GM23338 (cell line): ENCODE measurements at regions not wholly inside any gene's neighbourhood (a gene's known extent, or its start where the extent isn't known, plus 50 kb on each side); places are given as distances from the start of the nearest gene placed in this dataset.

Experiments used
- ATAC-seq: fragments of 200-7000 bp; cut with Tn5 transposase; 3 replicates; pipeline ENCODE4 v1.9.1; 2020
- DNase-seq: peaks from one replicate; pipeline ENCODE4 v3.0.0-alpha.2; 2015; ENCODE audit warnings: low spot score
- H2AFZ ChIP-seq: fragments of 200-600 bp; sonication (generic); 2 replicates; pipeline ENCODE4 v1.8.0; 2016; ENCODE audit warnings: antibody characterized with exemption, mild to moderate bottlenecking, moderate library complexity
- H3F3A ChIP-seq: fragments of 200-600 bp; sonication (generic); replicated peaks from 2 replicates; pipeline ENCODE4 v1.8.0; 2017; ENCODE audit warnings: antibody characterized with exemption, mixed run types, low read depth
- H3K27ac ChIP-seq: fragments of 200-600 bp; sonication (generic); 2 replicates; pipeline ENCODE4 v1.6.1; 2016; ENCODE audit warnings: low read depth
- H3K27me3 ChIP-seq: fragments of 200-600 bp; sonication (generic); 2 replicates; pipeline ENCODE4 v1.8.0; 2016; ENCODE audit warnings: mild to moderate bottlenecking, mixed run types, moderate library complexity; ENCODE audit not compliant: insufficient read depth
- H3K36me3 ChIP-seq: fragments of 200-600 bp; sonication (generic); 2 replicates; pipeline ENCODE4 v1.8.0; 2016; ENCODE audit warnings: mild to moderate bottlenecking; ENCODE audit not compliant: insufficient read depth
- H3K4me1 ChIP-seq: fragments of 200-600 bp; sonication (generic); 2 replicates; pipeline ENCODE4 v1.8.0; 2016; ENCODE audit warnings: mild to moderate bottlenecking, moderate library complexity; ENCODE audit not compliant: insufficient read depth
- H3K4me2 ChIP-seq: fragments of 200-600 bp; sonication (generic); 2 replicates; pipeline ENCODE4 v1.7.1; 2017; ENCODE audit warnings: mixed run types
- H3K4me3 ChIP-seq: fragments of 200-600 bp; sonication (generic); 2 replicates; pipeline ENCODE4 v1.6.1; 2016; ENCODE audit warnings: mixed run types
- H3K79me2 ChIP-seq: fragments of 200-600 bp; sonication (generic); replicated peaks from 2 replicates; pipeline ENCODE4 v1.8.0; 2017; ENCODE audit warnings: mild to moderate bottlenecking; ENCODE audit not compliant: insufficient read depth
- H3K9me2 ChIP-seq: fragments of 200-600 bp; sonication (generic); 2 replicates; pipeline ENCODE4 v1.8.0; 2017; ENCODE audit not compliant: insufficient read depth
- H4K20me1 ChIP-seq: fragments of 200-600 bp; sonication (generic); replicated peaks from 2 replicates; pipeline ENCODE4 v1.8.0; 2017; ENCODE audit warnings: mild to moderate bottlenecking; ENCODE audit not compliant: insufficient read depth
- H3K27ac Mint-ChIP-seq: 2 replicates; pipeline ENCODE4 v1.8.0; 2020; ENCODE audit warnings: inconsistent platforms, mild to moderate bottlenecking, moderate library complexity, mixed read lengths
- H3K27me3 Mint-ChIP-seq: 3 replicates; pipeline ENCODE4 v1.8.0; 2022; ENCODE audit warnings: low read depth, mild to moderate bottlenecking, moderate library complexity, mixed read lengths, inconsistent platforms; ENCODE audit not compliant: insufficient read depth, poor library complexity
- H3K36me3 Mint-ChIP-seq: 3 replicates; pipeline ENCODE4 v1.8.0; 2021; ENCODE audit warnings: low read depth, mild to moderate bottlenecking, inconsistent platforms, moderate library complexity, mixed read lengths
- H3K4me1 Mint-ChIP-seq: 3 replicates; pipeline ENCODE4 v1.8.0; 2020; ENCODE audit warnings: mild to moderate bottlenecking, inconsistent platforms, mixed read lengths
- H3K4me3 Mint-ChIP-seq: 3 replicates; pipeline ENCODE4 v1.8.0; 2021; ENCODE audit warnings: moderate library complexity, mild to moderate bottlenecking, inconsistent platforms, mixed read lengths
- H3K9me3 Mint-ChIP-seq: 3 replicates; pipeline ENCODE4 v1.8.0; 2020; ENCODE audit warnings: moderate library complexity, mild to moderate bottlenecking, inconsistent platforms, mixed read lengths
- CREB1 ChIP-seq: fragments of 250-450 bp; sonication (Bioruptor Pico); IDR thresholded peaks from 2 replicates; pipeline ENCODE4 v1.5.0; 2020; ENCODE audit warnings: low read depth, mild to moderate bottlenecking, moderate library complexity
- CTCF ChIP-seq, 2 experiments: fragments of 200-600 bp in 1 of 2; sonication (generic) in 1 of 2; conservative IDR thresholded peaks; 2 replicates each; pipeline versions ENCODE4 v1.5.1 to v1.6.1; 2016 to 2017; ENCODE audit warnings: antibody characterized with exemption in 2 of 2, low read depth in 2 of 2, mild to moderate bottlenecking in 2 of 2, moderate library complexity in 1 of 2
- ETS1 ChIP-seq: IDR thresholded peaks from 2 replicates; pipeline ENCODE4 v1.6.1; 2016; ENCODE audit warnings: antibody characterized with exemption
- POLR2AphosphoS5 ChIP-seq: IDR thresholded peaks from 2 replicates; pipeline ENCODE4 v1.6.1; 2016; ENCODE audit warnings: antibody characterized with exemption, low read depth
- REST ChIP-seq: IDR thresholded peaks from one replicate; pipeline ENCODE4 v1.6.1; 2018; ENCODE audit warnings: antibody characterized with exemption; ENCODE audit not compliant: unreplicated experiment
- ZNF114 ChIP-seq: fragments of 250-450 bp; sonication (Bioruptor Pico); IDR thresholded peaks from 2 replicates; pipeline ENCODE4 v1.5.0; 2020; ENCODE audit warnings: mild to moderate bottlenecking, moderate library complexity
- ZNF331 ChIP-seq: fragments of 250-450 bp; sonication (Bioruptor Pico); IDR thresholded peaks from 2 replicates; pipeline ENCODE4 v1.5.0; 2020; ENCODE audit warnings: low read depth, mild to moderate bottlenecking, moderate library complexity

GRCh38 chr22:44622147-44622427 is 79.9 kb upstream of the PRR5 start:
- Histone ChIP-seq H3K9me2 (no peaks in the 10 kb centered on the region), H3K79me2 (no peaks in the 10 kb centered on the region), H3K4me1 (no peaks in the 10 kb centered on the region), H2AFZ (no peak overlapping the region), H3K4me2 (no peak overlapping the region), H3K27me3 (peaks cover 20% of the 10 kb centered on the region), H3K36me3 (no peaks in the 10 kb centered on the region), H3F3A (0 out of 2 replicates have a peak, but pooled peaks cover 4% of the 10 kb centered on the region), H3K27ac (no peak overlapping the region), H3K4me3 (no peak overlapping the region), H4K20me1 (no peaks in the 10 kb centered on the region)
- DNase-seq (no peak), ATAC-seq (no peak)
- H3K4me1 Mint-ChIP-seq, result no peaks in the 10 kb centered on the region; the same call in 1 of the 3 replicates
- no peak overlapping the region for H3K4me3 Mint-ChIP-seq
- H3K9me3 Mint-ChIP-seq, result no peaks in the 10 kb centered on the region
- no peaks in the 10 kb centered on the region; the same call in 2 of the 3 replicates for H3K36me3 Mint-ChIP-seq
- peaks cover 27% of the 10 kb centered on the region for H3K27me3 Mint-ChIP-seq
- H3K27ac Mint-ChIP-seq, result no peak overlapping the region
- TF ChIP-seq ZNF114 (CRISPR knock-in tag), result no peak
- no peak for TF ChIP-seq CTCF (conservative IDR thresholded peaks at IDR 0.05; ENCODE audit: low read depth in 2 of 2)

GRCh38 chr22:44621401-44622146 is 80.4 kb upstream of the PRR5 start:
- TF ChIP-seq CREB1 (no peak), POLR2AphosphoS5 (no peak), REST (no peak), ETS1 (no peak), ZNF114 (CRISPR knock-in tag) (no peak), ZNF331 (CRISPR knock-in tag) (no peak), CTCF (conservative IDR thresholded peaks at IDR 0.05; ENCODE audit: low read depth in 2 of 2) (no peak)
- Histone ChIP-seq H3K27ac (no peak overlapping the region), H4K20me1 (no peaks in the 10 kb centered on the region), H3K4me2 (no peak overlapping the region), H3K4me3 (no peak overlapping the region), H3K27me3 (peaks cover 15% of the 10 kb centered on the region), H3K79me2 (no peaks in the 10 kb centered on the region), H3K4me1 (no peaks in the 10 kb centered on the region), H3K36me3 (no peaks in the 10 kb centered on the region), H3K9me2 (no peaks in the 10 kb centered on the region), H3F3A (0 out of 2 replicates have a peak, but pooled peaks cover 4% of the 10 kb centered on the region), H2AFZ (no peak overlapping the region)
- H3K27ac Mint-ChIP-seq, result no peak overlapping the region
- H3K4me1 Mint-ChIP-seq, result no peaks in the 10 kb centered on the region; the same call in 1 of the 3 replicates
- no peaks in the 10 kb centered on the region; the same call in 2 of the 3 replicates for H3K36me3 Mint-ChIP-seq
- H3K4me3 Mint-ChIP-seq, result no peak overlapping the region
- DNase-seq, result no peak
- H3K27me3 Mint-ChIP-seq, result peaks cover 22% of the 10 kb centered on the region
- H3K9me3 Mint-ChIP-seq, result no peaks in the 10 kb centered on the region
- ATAC-seq, result no peak
